Stimulated activated CD4-positive, alpha-beta T cell treated with anti-CD3 and anti-CD28 coated beads, Interleukin-15, amount 100 ng/mL, for 24 hours (primary cell): ENCODE measurements at regions not wholly inside any gene's neighbourhood (a gene's known extent, or its start where the extent isn't known, plus 50 kb on each side); places are given as distances from the start of the nearest gene placed in this dataset.
A peak's percentile ranks its signal among the peaks of the same experiment; 100 is the strongest.
"Not testable (repeated sequence)": the region's sequence is repeated elsewhere in the genome, so short reads cannot be mapped to it uniquely, and the experiment has no call there.

Source experiments
- DNase-seq: peaks from one replicate; pipeline ENCODE4 v3.0.0-alpha.2; 2020

DNA sequence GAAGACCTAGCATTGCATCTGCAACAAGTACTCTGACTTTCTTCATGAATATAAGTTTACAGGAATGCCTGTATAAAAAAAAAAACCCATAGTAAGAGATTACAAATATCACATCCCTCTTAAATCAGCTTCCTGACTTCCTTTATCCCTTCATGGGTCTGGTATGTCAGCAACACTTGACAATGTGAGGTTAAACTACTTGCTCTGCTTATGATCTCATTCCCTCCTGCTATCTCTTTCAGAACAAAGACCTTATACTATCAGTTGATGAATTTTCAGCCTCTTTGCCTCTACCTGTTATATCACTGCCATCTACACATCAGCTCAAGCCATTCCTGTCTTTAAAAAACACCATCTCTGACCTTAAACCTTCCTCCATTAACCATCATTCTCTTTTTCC is 130.9 kb upstream of the SAMSN1 start:
- no peak for DNase-seq

GRCh38 chr21:14675774-14676530 is 129.8 kb upstream of the SAMSN1 start:
- DNase-seq = peak; percentile 8

DNA sequence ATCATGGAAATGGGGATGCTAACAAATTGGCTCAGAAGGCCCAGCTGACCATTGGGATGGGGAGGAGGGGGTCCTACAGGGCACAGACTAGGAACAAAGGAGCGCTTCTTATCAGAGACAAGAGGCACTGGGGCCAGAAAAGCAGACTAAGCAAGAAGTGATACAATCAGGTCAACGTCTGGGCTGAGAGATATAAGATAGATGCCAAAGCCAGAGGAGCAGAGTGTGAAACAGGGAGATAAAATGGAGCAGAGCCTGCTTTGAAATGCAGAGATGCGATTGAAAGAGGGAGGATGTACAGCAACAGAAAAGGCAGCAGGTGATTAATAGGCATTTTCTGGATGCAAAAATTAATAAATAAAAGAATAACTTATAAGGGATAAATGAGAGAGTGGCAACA is 127.5 kb upstream of the SAMSN1 start:
- no peak for DNase-seq

- no peak for DNase-seq
These were observed 126.4 kb upstream of the SAMSN1 start for GRCh38 chr21:14672466-14672865.

DNA sequence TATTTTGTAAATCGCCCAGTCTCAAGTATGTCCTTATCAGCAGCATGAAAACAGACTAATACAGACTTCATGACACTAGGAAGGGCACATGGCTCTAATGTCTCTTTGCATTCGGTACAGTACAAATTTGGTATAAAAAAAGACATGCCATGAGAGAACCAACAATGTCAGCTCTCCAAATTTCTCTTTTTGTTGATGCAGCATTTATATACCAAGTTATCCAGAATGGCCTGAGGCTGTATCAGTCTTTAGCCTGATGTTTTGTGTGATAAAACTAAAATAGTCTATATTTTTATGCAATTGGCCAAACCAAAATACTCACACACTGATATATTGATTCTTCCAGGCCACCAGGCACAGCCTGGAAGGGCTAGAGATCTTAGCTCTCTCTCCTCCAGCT is 124.3 kb upstream of the SAMSN1 start:
- DNase-seq = no peak

DNA sequence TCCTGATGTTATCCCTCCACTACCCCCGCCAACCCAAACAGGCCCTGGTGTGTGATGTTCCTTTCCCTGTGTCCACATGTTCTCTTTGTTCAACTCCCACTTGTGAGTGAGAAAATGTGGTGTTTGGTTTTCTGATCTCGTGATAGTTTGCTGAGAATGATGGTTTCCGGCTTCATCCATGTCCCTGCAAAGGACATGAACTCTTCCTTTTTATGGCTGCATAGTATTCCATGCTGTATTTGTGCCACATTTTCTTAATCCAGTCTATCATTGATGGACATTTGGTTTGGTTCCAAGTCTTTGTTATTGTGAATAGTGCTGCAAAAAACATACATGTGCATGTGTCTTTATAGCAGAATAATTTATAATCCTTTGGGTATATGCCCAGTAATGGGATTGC is 123.0 kb upstream of the SAMSN1 start:
- not testable (repeated sequence) for DNase-seq

- no peak for DNase-seq
These were observed 111.3 kb upstream of the SAMSN1 start for GRCh38 chr21:14657241-14658008.

DNA sequence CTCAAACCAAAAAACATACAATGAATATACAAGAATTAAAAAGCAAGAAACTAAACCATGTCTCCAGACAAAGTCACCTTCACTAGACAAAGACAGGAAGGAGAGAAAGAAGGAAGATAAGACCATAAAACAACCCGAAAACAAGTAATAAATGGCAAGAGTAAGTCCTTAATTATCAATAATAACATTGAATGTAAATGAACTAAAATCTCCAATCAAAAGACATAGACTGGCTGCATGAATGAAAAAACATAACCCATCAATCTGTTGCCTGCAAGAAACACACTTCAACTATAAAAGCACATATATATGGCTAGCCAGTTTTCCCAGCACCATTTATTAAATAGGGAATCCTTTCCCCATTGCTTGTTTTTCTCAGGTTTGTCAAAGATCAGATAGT is 100.8 kb upstream of the SAMSN1 start:
- no peak for DNase-seq

DNA sequence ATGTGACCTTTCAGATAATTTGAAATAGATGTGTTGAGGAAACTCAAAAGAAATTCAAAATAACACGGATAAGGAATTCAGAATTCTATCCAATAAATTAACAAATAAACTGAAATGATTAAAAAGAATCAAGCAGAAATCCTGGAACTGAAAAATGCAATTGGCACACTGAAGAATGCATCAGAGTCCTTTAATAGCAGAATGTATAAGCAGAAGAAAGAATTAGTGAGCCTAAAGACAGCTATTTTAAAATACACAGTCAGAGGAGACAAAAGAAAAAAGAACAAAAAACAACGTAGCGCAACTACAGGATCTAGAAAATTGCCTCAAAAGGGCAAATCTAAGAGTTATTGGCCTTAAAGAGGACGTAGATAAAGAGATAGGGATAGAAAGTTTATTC is 99.6 kb upstream of the SAMSN1 start:
- DNase-seq = no peak

GRCh38 chr21:14632359-14632758 is 86.2 kb upstream of the SAMSN1 start:
- no peak for DNase-seq

DNA sequence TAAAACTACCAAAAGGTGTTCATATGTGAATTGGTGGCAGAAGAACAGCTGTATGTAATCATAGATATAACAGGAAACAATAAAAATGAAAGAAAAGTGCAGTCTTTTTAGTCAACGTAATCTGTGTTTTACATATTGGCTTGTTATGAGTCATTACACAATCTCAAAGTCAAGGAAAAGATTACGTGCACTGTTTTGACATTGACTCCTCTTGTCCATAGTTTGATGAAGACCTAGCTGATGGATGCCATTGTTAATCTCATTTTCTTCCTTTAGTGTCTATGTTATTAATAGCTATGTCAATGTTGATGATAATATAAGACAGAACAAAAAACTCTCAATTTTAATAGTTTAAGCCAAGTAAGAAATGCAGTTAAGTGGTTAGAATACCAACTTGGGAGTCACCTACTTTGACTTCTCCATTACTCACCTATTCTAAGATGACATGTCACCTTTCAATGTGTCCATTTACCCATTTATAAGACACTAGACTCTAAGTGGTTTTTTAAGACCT is 84.5 kb upstream of the SAMSN1 start:
- DNase-seq = no peak

- DNase-seq = no peak
These were observed 83.3 kb upstream of the SAMSN1 start for GRCh38 chr21:14629461-14629860.

DNA sequence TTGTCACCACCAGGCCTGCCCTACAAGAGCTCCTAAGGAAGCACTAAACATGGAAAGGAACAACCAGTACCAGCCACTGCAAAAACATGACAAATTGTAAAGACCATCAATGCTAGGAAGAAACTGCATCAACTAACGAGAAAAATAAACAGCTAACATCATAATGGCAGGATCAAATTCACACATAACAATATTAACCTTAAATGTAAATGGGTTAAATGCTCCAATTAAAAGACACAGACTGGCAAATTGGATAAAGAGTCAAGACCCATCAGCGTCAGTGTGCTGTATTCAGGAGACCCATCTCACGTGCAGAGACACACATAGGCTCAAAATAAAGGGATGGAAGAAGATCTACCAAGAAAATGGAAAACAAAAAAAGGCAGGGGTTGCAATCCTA is 77.0 kb upstream of the SAMSN1 start:
- DNase-seq = not testable (repeated sequence)

DNA sequence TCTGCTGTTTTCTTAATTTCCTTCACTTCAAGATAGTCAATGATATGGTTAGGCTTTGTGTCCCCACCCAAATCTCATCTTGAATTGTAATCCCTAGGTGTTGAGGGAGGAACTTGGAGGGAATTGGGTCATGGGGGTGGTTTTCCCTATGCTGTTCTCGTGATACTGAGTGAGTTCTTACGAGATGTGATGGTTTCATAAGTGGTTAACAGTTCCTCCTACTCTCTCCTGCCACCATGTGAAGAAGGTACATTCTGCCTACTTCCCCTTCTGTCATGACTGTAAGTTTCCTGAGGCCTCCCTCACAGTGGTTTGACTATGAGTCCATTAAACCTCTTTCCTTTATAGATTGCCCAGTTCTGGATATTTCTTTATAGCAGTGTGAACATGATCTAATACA is 74.0 kb upstream of the SAMSN1 start:
- DNase-seq = peak; percentile 6

- no peak for DNase-seq
These were observed 71.8 kb upstream of the SAMSN1 start for GRCh38 chr21:14617871-14618270.

DNA sequence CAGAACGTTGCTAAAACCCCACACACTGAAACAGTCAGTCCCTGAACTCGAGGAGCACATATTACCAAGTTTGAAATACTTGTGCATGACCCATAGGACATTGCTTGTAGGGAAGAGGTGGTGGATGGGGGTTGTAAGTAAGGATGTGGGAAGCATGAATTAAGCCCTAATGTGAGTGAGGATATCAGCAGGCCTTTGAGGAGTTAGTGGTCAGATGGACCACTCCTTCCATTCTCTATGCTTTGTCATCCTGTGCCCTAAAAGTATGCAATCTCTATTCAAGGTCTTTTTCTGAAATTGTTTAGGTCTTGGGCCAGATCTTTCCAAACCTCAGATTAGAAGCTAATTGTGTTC is 70.9 kb upstream of the SAMSN1 start:
- DNase-seq = no peak

DNA sequence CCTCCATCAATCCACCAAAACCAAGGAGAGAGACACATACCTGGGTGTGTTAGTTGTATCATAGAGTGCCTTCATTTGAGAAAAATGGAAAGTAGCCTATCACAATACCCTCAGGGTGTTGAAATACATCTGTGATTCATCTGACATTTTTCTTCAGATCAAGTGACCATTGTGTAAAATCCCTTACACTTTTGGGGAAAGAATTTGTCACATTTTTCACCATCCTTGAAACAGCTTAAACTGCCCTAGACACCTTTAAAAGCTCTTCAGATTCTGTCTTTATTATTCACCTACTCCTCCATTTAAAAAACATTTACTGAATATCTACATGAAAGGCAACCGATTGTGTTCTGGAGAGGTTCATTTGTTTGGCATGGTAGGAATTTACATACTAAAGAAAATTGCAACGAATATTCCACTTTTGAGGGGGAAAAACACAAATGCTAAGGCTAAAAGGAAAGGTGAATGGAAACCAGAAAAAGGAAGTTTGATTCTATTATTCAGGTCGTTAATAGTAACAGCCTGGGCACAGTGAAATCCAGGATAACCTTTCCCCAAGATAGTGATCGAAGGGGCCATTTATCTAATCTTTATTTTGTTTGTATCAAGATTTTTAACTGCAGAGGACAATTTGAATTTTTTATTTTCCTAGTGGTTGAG is 70.4 kb upstream of the SAMSN1 start:
- DNase-seq = no peak

GRCh38 chr21:14615359-14615974 is 69.4 kb upstream of the SAMSN1 start:
- no peak for DNase-seq

DNA sequence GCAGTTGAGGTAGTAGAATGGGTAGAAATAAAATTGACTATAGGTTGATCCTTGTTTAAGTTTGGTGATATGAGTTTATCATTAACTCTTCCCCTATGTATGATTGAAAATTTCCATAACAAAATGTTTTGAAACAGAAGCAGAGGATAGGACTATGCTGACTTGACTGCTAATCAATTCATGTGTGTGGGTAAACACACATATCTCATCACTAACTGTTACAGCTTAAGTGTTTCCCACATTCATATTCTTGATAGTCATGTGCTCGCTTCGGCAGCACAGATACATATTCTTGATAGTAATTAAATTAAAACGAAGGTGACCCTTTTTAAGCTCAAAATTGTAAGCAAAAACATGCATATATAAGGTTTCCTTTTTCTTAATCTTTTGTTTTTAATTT is 68.2 kb upstream of the SAMSN1 start:
- DNase-seq = no peak

DNA sequence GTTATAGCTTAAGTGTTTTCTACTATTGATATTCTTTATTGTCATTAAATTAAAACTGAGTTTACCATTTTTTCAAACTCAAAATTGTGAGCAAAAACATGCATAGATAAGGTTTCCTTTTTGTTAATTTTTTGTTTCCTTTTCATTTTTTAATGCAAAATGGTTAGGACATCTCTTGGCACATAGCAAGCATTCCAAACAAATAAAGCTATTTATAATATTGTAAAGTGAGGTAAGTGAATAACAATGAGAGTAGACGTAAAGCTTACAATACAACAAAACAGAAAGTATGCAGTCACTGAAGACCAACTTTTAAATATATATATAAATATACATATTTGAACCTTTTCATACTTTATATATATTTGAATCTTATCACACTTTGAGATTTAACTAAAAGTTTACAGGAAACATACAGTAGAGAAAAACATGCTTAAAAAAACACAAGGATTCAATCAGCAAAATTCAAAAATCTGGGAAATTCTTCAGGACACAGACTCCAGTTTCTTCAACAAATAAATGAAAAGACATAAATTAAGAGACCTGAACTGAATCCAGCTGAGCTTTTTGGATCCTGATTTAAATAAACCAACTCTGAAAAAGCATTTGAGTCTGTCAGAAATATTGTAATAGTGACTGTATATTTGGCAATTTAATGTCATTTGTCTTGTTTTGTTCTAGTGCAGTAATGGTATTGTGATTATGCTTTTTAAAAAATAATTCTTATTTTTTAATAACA is 67.5 kb upstream of the SAMSN1 start:
- DNase-seq = no peak

GRCh38 chr21:14610119-14610518 is 64.0 kb upstream of the SAMSN1 start:
- DNase-seq = not testable (repeated sequence)

GRCh38 chr21:14609274-14609673 is 63.2 kb upstream of the SAMSN1 start:
- DNase-seq = no peak

DNA sequence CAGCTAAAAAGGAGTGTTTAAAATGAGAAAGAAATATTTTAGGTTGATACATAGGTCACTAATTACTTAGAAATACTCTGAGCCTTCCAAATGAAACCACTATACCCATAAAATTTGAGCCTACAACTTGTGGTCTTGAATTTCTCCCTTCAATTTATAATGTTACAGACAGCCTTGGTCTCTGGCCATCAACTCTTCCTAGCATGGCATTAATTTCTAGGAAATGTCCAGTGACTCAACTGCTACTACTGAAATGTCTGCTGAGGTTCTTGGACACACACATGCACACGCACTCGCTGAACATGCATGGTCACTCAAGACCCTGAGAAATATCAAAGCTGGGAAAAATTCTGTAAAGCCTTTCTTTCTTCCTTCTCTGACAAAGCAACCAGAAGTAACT is 61.1 kb upstream of the SAMSN1 start:
- DNase-seq = no peak
